Endodermal cell (in vitro differentiated cells): ENCODE measurements at regions not wholly inside any gene's neighbourhood (a gene's known extent, or its start where the extent isn't known, plus 50 kb on each side); places are given as distances from the start of the nearest gene placed in this dataset.

ENCODE experiments used
- DNase-seq: peaks from one replicate; pipeline ENCODE4 v3.0.0-alpha.2; 2017
- H3K27ac ChIP-seq: 2 replicates; pipeline ENCODE4 v1.5.1; 2013; ENCODE audit warnings: mild to moderate bottlenecking, low read depth, low read length, moderate library complexity
- H3K27me3 ChIP-seq: 2 replicates; pipeline ENCODE4 v1.6.1; 2013; ENCODE audit warnings: mild to moderate bottlenecking, low read length, moderate library complexity; ENCODE audit not compliant: insufficient read depth, control insufficient read depth, poor library complexity, severe bottlenecking
- H3K36me3 ChIP-seq: 2 replicates; pipeline ENCODE4 v1.7.0; 2013; ENCODE audit warnings: mild to moderate bottlenecking, low read length, moderate library complexity; ENCODE audit not compliant: control insufficient read depth, insufficient read depth
- H3K4me1 ChIP-seq: one replicate; pipeline ENCODE4 v1.7.0; 2013; ENCODE audit warnings: low read length; ENCODE audit not compliant: control insufficient read depth, insufficient read depth
- H3K4me3 ChIP-seq: 2 replicates; pipeline ENCODE4 v1.5.1; 2013; ENCODE audit warnings: mild to moderate bottlenecking, low read length, moderate library complexity
- H3K9ac ChIP-seq: 2 replicates; pipeline ENCODE4 v1.6.1; 2013; ENCODE audit warnings: mild to moderate bottlenecking, low read length, moderate library complexity; ENCODE audit not compliant: poor library complexity, severe bottlenecking; ENCODE audit errors: extremely low read depth
- H3K9me3 ChIP-seq: 2 replicates; pipeline ENCODE4 v1.6.1; 2013; ENCODE audit warnings: mild to moderate bottlenecking, low read length, moderate library complexity; ENCODE audit not compliant: control insufficient read depth
- H3K27ac Mint-ChIP-seq: 2 replicates; pipeline ENCODE4 v1.8.0; 2020; ENCODE audit warnings: mixed read lengths
- H3K27me3 Mint-ChIP-seq: 2 replicates; pipeline ENCODE4 v1.8.0; 2021; ENCODE audit warnings: mild to moderate bottlenecking, mixed read lengths; ENCODE audit not compliant: insufficient read depth
- H3K36me3 Mint-ChIP-seq: 2 replicates; pipeline ENCODE4 v1.8.0; 2020; ENCODE audit warnings: low read depth, mixed read lengths
- H3K4me1 Mint-ChIP-seq: 2 replicates; pipeline ENCODE4 v1.8.0; 2020; ENCODE audit warnings: mixed read lengths
- H3K4me3 Mint-ChIP-seq: 2 replicates; pipeline ENCODE4 v1.8.0; 2020; ENCODE audit warnings: mild to moderate bottlenecking, moderate library complexity, mixed read lengths
- H3K9me3 Mint-ChIP-seq: 2 replicates; pipeline ENCODE4 v1.8.0; 2020; ENCODE audit warnings: mild to moderate bottlenecking, mixed read lengths
- WGBS, 2 experiments: methylation state at CpG; one replicate each; pipeline versions ENCODE4 v1.1.5 to v1.1.7; 2013; ENCODE audit warnings: missing lambda C conversion rate in 2 of 2, mixed read lengths in 1 of 2; ENCODE audit not compliant: insufficient coverage in 1 of 2, insufficient read length in 1 of 2; 5-methylcytosine and 5-hydroxymethylcytosine counted together
- TF ChIP-seq, protein P1 (sequence below): fragments of 200-600 bp; sonication (generic); conservative IDR thresholded peaks from 2 replicates; pipeline ENCODE4 v1.5.0; 2021; ENCODE audit warnings: antibody characterized with exemption, mild to moderate bottlenecking

DNA sequence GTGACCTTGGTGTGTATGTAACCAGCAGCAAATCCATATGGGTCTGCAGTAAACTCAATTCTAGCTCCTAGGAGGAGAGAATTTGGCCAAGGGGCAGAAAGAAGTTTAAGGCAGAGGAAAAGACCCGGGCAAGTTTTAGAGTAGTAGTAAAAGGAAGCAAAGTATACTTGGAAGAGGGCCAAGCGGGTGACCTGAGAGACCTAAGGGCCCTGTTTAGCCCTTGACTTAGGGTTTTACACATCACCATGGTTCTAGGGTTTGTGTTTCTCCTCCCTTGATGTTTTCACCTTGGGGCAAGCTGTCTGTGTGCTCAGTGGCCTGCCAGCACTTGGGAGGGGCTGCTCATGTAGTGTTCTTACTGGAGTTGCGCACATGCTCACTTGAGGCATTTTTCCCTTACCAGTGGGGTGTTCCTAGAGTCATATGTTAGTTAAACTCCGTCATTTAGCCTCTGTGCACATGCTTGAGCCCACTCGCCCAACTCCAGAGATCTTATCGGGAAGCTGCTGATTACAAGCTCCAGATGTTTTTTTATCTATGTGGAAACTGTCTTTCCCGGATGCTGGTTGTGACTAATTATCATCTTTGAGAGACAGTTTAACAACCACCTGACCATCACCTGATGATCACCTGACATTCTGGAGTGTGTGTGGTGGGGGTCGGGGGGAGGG lies 137.6 kb upstream of the PRSS1 start:
- H3K27me3 ChIP-seq: no peaks in the 10 kb centered on the region
- Mint-ChIP-seq H3K27ac (no peak overlapping the region), H3K4me1 (no peaks in the 10 kb centered on the region), H3K4me3 (no peak overlapping the region), H3K36me3 (no peaks in the 10 kb centered on the region), H3K27me3 (no peaks in the 10 kb centered on the region), H3K9me3 (no peaks in the 10 kb centered on the region)
- no peak overlapping the region for H3K27ac ChIP-seq
- H3K4me3 ChIP-seq: no peak overlapping the region
- TF ChIP-seq, protein P1, sequence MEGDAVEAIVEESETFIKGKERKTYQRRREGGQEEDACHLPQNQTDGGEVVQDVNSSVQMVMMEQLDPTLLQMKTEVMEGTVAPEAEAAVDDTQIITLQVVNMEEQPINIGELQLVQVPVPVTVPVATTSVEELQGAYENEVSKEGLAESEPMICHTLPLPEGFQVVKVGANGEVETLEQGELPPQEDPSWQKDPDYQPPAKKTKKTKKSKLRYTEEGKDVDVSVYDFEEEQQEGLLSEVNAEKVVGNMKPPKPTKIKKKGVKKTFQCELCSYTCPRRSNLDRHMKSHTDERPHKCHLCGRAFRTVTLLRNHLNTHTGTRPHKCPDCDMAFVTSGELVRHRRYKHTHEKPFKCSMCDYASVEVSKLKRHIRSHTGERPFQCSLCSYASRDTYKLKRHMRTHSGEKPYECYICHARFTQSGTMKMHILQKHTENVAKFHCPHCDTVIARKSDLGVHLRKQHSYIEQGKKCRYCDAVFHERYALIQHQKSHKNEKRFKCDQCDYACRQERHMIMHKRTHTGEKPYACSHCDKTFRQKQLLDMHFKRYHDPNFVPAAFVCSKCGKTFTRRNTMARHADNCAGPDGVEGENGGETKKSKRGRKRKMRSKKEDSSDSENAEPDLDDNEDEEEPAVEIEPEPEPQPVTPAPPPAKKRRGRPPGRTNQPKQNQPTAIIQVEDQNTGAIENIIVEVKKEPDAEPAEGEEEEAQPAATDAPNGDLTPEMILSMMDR: no peak
- no peaks in the 10 kb centered on the region for H3K4me1 ChIP-seq
- no peaks in the 10 kb centered on the region for H3K9me3 ChIP-seq
- WGBS, 2 experiments: 89 to 94% methylated on average over 6 of the region's 8 CpGs
- H3K9ac ChIP-seq: no peak overlapping the region
- H3K36me3 ChIP-seq: no peaks in the 10 kb centered on the region
- DNase-seq: no peak

DNA sequence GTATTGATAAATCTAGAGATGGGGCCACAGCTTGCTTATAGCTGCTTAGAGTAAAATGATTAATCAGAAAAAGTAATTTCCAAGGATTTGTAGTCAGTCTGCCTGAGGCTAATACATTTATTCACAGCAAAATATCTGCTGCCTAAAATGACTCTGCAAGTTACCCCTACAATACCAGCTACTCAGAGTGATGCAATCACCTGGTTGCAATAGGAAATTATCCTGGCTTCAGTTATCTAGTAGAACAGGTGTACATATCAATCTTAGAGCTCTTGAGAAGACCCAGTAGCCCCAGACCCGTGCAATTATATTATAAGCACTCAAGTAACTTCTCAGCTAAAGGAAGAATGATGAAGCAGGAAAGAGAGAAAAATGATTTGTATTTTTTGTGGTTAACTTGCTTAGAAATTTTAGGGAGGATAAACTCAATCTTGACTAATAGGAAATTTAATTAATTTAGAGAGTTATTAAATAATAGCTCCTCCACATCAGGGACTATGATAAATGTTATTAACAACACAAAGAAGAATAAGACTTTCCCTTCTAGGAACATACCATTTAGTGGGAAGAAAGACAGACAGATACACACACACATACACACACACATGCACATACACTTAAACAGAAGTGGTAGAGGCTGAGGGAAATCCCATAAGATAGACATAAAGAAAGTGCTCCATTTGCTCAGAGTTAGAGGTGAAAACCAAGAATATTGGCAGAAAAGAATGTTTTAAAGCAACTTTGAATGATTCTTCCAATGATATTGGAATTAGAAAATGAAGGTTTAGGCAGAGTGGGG lies 140.4 kb upstream of the PRSS1 start:
- peaks cover 9% of the 10 kb centered on the region for H3K27me3 ChIP-seq
- Mint-ChIP-seq H3K27me3 (peaks cover 6% of the 10 kb centered on the region), H3K4me3 (no peak overlapping the region), H3K4me1 (no peaks in the 10 kb centered on the region), H3K36me3 (no peaks in the 10 kb centered on the region), H3K9me3 (no peaks in the 10 kb centered on the region), H3K27ac (no peak overlapping the region)
- H3K36me3 ChIP-seq: no peaks in the 10 kb centered on the region
- H3K9ac ChIP-seq: no peak overlapping the region
- H3K27ac ChIP-seq: no peak overlapping the region
- no peak overlapping the region for H3K4me3 ChIP-seq
- DNase-seq: no peak
- H3K4me1 ChIP-seq: no peaks in the 10 kb centered on the region
- no peaks in the 10 kb centered on the region for H3K9me3 ChIP-seq
- WGBS, 2 experiments: 82% methylated on average over 1 of the region's 1 CpG; no CpG with 5 or more reads in 1 of the 2 experiments
- TF ChIP-seq, protein P1: no peak

DNA sequence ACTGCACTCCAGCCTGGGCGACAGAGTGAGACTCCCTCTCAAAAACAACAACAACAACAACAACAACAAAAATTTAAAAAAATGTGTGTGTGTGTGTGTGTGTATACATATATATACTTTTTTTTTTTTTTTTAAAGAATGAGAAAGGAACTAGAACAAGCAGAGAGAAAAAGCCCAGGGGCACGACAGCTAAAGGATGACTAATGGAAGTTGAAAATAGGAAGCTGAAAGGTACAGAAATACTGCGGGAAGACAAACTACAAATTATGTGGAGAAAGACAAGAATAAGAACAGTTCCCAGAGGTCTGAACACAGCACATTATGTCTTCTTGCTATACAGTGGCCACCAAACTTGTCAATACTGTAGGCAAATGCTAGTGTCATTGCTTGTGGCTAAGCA lies 141.9 kb upstream of the PRSS1 start:
- DNase-seq: no peak
- Histone ChIP-seq H3K27ac (no peak overlapping the region), H3K4me3 (no peak overlapping the region), H3K9ac (no peak overlapping the region), H3K36me3 (no peaks in the 10 kb centered on the region), H3K27me3 (peaks cover 9% of the 10 kb centered on the region), H3K9me3 (no peaks in the 10 kb centered on the region), H3K4me1 (no peaks in the 10 kb centered on the region)
- Mint-ChIP-seq H3K36me3 (no peaks in the 10 kb centered on the region), H3K9me3 (no peaks in the 10 kb centered on the region), H3K27me3 (peaks cover 6% of the 10 kb centered on the region), H3K4me1 (no peaks in the 10 kb centered on the region), H3K4me3 (no peak overlapping the region), H3K27ac (no peak overlapping the region)
- WGBS, 2 experiments: 94 to 100% methylated on average over 2 of the region's 3 CpGs
- TF ChIP-seq, protein P1: no peak
